PC-9 (cell line): ENCODE measurements at regions not wholly inside any gene's neighbourhood (a gene's known extent, or its start where the extent isn't known, plus 50 kb on each side); places are given as distances from the start of the nearest gene placed in this dataset.

Experiments
- CTCF ChIP-seq: fragments of 200-600 bp; sonication (generic); conservative IDR thresholded peaks from 2 replicates; pipeline ENCODE4 v1.6.1; 2017; ENCODE audit warnings: mixed run types, antibody characterized with exemption, mild to moderate bottlenecking, moderate library complexity
- EZH2 ChIP-seq: fragments of 200-600 bp; sonication (generic); IDR thresholded peaks from 2 replicates; pipeline ENCODE4 v1.8.0; 2017; ENCODE audit warnings: antibody characterized with exemption, low read depth

- TF ChIP-seq CTCF, result no peak
- TF ChIP-seq EZH2, result no peak
Measured at GRCh38 chrX:36927712-36928111, 80.5 kb upstream of the FAM47C start.
